Activated T-helper 9 cell treated with anti-CD3 and anti-CD28 coated beads, Interleukin-2, amount 50 U/mL, for 16 hours (primary cell): ENCODE measurements at regions not wholly inside any gene's neighbourhood (a gene's known extent, or its start where the extent isn't known, plus 50 kb on each side); places are given as distances from the start of the nearest gene placed in this dataset.

Experiments used
- DNase-seq: peaks from one replicate; pipeline ENCODE4 v3.0.0-alpha.2; 2020; ENCODE audit warnings: low read depth

DNA sequence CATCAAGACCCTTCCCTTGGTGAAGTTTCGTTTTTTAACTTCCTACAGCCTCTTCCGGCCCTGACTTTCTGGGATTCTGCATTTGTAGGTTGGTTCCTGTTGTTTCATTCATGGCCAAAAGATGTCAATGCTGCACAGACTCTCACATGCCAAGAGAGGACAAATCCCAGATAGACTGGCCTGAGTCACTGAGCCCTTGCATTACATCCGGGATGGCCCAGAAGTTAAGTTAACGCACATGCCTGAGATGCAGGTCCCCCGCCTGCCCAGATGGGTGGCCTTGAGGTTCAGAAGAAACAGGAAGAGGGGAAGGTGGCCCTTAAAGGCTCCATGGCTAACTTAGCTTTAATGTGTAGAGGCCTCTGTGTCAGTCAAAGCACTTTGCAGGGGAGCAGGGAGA lies 51.6 kb upstream of the SRGAP3 start:
- DNase-seq, result no peak

DNA sequence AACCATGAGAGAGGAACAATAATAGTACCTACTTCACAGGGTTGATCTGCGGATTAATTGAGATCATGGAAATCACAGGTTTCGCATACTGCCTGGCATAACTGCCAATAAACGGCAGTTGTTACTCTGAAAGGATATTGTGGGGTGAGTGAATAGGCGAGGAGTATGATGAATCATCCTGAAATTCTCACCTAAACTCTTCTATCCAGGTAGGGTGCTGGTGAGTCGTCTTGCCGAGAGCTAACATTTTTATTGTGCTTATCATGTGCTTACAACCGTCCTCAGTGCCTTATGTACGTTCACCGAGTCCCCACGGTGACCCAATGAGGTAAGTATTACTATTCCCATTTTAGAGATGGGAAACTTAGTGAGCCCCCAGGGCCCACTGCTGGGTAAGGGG lies 52.4 kb upstream of the SRGAP3 start:
- no peak for DNase-seq

DNA sequence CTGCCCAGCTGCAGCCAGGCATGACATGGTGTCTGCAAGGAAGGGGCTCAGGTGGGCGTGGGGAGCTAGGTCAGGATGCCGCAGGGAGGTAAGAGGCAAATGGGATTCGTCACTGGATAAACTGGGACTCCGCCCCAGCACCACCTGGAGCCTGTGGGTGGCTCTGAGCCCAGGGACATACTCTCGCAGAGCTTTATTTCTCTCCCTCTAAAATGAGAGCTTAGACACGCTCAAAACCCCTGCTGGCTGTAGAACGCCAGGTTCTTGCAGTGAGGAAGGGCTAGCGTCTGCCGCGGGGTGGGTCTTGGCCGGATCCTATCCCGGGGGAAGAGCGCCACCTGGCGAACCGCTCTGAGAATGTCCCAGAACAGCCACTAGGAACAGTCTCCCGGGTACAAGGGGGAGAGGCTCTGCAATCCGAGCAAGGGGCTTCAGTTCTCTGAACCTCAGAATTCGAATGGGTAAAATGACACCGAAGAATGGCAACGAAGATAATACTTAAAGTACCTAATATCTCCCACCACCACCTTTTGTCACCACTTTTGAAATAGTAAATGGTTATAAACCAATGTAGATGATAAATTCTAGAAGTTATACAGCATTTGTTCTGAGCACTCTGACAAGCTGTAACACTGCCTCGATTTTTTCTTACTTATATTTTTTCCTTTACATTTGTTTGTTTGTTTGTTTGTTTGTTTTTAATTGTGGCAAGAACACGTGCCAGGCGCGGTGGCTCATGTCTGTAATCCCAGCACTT lies 53.2 kb upstream of the SRGAP3 start:
- DNase-seq, result peak; percentile 61

DNA sequence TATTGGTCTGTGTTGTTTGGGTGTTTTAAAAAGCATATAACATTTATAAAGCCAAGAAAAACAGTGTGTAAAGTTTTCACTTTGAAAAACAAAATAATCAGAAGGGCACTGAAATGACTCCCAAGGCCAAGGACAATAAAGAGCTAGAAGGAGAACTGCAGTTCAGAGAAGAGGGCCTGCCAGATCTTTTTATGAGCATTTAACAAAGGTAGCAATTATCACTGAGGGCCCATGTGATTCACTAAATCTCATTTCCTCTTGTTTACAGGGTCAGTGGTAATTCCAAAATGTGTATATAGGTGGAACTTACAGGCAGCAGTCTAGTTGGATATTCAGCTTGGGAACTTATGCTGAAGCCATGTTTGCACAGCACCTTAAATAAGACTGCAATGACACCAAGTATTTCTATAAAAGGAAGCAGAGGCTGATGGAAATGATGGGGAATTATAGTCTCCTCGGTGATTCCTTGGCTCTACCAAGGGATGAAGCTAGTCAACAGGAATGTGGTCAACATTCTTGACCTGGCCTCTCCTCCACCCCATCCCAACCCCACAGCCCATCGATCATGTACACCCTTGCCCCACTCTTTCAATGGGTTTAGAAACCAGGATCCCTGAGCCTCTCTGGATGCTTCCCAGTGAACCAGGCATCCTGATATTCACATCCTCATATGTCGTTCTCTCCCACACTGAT lies 54.4 kb upstream of the THUMPD3 start:
- no peak for DNase-seq

DNA sequence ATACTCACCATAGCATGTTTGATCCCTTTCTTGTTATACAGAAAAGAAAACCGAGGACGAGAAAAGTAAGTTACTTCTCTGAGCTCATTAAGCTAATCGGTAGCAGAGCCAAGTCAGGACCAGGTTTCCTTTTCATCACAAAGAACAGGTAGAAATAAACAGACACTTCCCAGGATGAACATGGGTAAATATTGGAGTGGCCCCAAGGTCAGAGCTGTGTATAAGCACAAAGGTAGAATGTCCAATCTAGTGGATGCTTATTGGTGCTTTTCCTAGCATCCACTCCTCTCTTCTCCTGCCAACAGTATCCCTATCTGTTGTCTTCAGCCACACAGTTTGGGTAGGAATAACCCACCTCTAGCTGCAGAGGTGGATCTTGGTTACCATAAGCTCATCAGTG lies 52.8 kb upstream of the THUMPD3 start:
- DNase-seq, result no peak

DNA sequence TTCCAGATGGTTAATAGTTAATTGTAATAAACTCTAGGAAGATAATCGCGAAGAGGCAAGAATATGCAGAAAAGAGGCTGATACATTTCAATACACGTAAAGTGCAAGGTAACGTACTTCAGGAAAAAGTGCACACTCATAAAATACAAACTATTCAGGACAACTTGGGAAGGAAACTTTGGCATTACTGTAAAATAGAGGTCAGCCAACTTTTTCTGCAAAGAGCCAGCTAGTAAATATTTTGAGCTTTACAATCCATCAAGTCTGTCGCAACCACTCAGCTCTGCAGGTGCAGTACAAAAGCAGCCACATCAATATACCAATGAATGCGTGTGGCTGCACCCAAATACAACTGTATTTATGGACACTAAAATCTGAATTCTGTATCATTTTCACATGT lies 51.6 kb upstream of the THUMPD3 start:
- DNase-seq, result no peak
